ENCODE measurements at regions not wholly inside any gene's neighbourhood (a gene's known extent, or its start where the extent isn't known, plus 50 kb on each side); places are given as distances from the start of the nearest gene placed in this dataset.

GRCh38 chr2:217636578-217636977 is 366.2 kb downstream of the TNS1 start:
- TF ChIP-seq TARDBP (IDR thresholded peaks at IDR 0.05) (no peak), FOXA1 (IDR thresholded peaks at IDR 0.05) (no peak), SUZ12 (IDR thresholded peaks at IDR 0.05) (no peak), ZNF384 (IDR thresholded peaks at IDR 0.05) (no peak), PKNOX1 (IDR thresholded peaks at IDR 0.05) (no peak), HDGF (IDR thresholded peaks at IDR 0.05; ENCODE audit: borderline replicate concordance) (no peak)

All from HEK293T (cell line).